ENCODE measurements at regions not wholly inside any gene's neighbourhood (a gene's known extent, or its start where the extent isn't known, plus 50 kb on each side); places are given as distances from the start of the nearest gene placed in this dataset.

DNA sequence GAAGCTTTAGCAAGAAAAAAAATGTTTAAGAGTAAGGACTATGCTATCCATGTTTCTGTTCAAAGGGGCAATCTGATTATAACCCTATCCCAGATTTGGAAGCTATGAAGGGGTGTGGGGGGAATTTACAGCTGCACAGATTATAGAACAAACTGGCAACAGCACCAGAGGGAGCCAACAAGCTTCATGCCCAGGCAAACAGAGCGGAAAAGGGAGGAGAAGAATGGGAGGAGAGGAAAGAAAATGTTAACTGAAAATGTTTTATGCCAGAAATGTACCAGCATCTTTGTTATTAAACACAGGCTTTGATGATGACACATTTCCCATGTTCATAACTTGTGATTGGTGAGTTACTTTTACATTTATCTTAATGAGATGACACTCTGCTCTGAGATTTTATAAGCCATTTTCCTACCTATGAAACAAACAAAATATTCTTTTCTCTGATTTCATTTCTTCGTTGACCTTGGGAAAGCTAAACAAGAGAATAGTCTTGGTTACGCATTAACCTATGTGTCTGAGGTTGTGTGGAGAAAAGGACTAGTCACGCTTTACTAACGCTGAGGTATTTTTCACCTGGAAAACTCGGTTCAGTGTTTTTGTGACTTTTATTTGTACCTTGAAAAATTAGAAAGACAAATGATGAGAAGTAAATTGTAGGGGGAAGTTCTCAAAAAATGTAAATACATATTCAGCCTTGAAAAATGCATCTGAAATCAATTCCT is 235.8 kb upstream of the MIR17HG start:
- in situ Hi-C loops (cut with HindIII; ENCODE audit: low sequenced_read_pairs), result no loop called here

DNA sequence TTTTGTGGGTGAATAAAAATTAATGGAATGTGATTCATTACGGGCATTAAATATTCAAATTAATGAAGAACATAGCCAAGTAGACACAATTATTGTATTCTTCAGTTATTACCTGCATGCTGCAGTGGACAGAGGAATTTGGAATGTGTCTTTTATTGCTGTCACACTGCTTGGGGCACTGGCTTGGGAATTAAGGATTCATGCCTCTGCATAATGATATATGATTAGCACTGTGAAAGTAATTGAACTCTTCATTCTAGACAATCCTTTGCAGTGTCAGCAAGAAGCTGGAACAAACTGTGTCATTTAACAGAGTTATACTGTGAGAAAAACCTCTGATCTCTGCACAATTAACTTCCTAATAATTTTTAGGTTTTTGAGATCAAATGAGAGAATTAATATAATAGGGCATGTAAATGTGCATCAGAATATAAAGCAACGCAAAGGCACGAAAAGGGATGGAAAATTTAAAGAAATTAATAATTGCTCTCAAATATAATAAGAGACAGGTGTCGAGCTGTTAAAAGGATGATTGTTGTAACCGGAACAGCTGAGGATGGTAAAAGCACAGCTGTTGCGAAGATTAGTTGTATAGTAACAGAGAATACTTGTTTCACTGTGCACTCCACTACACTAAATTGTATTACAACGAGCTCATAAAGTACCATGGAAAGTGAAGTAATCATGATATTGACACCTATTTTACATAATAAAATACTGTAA is 235.1 kb upstream of the MIR17HG start:
- in situ Hi-C loops (cut with HindIII; ENCODE audit: low sequenced_read_pairs), result no loop called here

DNA sequence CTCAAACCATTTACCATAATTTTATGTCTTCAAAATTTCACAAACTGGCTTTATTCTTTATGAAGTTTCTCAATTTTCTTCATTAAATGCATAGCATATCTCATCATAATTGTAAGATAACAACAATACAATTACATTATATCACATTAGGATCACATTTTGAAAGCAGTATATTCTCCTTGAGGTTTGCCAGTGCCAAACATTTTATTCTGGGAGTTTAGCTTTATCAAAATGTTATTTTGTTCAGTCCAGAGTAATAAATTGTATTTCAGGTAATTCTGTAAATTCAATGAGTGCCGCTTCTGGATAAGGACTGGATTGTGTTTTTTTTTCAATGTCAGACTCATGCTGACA is 234.6 kb upstream of the MIR17HG start:
- in situ Hi-C loops (cut with HindIII; ENCODE audit: low sequenced_read_pairs), result no loop called here

DNA sequence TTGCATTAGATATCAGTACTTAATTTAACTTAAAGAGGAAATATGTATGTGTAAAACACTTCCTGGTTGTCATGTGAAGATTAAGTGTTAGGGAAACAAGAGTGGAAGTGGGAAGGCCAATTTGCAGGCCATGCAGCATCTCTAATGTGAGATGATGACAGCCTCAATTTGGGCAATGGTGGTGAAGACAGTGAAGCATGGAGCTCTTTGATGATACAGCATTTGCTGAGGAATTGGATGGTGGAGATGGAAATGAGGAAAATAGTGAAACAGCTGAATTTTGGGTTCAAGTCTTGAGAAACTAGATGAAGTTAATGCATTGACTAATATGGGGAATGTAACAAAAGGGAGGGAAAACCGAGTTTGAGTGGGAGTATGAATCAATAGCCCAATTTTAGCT is 231.7 kb upstream of the MIR17HG start:
- in situ Hi-C loops (cut with HindIII; ENCODE audit: low sequenced_read_pairs), result no loop called here

DNA sequence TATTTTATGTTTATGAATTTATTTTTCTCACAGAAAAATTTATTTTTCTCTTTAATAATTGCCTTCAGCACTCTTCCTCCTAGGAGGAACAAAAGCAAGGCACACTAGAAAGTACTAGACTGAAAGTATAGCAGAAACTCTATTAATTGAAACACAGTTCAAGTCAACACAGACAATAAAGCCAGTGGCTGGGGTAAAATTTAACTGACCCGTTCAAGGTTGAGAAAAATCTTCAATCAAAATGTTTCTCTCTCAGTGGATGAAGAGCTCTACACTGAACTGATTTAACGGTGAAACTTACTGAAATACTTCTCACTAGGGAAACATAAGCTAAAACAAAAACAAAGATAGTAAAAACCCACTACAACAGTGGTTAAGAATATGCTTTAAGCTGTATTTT is 230.1 kb upstream of the MIR17HG start:
- in situ Hi-C loops (cut with HindIII; ENCODE audit: low sequenced_read_pairs), result no loop called here

DNA sequence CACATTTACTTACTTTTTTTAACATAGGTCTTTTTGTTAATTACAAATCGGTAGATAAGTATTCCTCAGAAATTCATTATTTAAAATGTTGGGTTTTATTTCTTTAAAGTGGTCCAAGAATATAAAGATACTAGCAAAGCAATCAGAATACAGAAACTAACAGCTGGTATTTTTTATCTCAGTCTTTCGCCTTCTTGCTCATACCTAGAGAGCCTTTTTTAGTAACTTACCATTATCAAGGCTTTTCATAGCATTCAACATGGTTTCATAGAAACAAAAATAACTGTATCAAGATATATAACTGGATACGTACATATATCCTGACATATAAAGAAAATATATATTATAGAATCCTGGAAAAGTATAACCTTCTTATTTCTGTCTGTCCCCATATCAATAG is 227.8 kb upstream of the MIR17HG start:
- in situ Hi-C loops (cut with HindIII; ENCODE audit: low sequenced_read_pairs), result no loop called here

DNA sequence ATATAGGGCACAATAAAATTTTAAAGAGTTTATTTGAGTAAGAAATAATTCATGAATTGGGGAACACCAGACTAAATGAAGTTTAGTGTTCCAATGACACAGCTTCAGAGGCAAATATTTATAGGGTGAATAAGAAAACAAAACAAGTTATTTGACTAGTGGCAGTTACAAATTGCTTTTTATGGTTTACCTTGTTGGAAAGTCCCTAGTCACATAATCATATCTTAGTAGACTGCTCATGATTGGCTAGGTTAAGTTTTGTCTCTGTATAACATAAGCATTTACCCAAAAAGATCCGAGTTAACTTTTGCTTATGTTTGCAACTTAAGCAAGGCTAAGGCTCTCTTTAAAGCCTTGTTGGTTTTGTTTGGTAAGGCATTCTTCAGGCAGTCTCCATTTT is 224.7 kb upstream of the MIR17HG start:
- in situ Hi-C loops (cut with HindIII; ENCODE audit: low sequenced_read_pairs), result no loop called here

DNA sequence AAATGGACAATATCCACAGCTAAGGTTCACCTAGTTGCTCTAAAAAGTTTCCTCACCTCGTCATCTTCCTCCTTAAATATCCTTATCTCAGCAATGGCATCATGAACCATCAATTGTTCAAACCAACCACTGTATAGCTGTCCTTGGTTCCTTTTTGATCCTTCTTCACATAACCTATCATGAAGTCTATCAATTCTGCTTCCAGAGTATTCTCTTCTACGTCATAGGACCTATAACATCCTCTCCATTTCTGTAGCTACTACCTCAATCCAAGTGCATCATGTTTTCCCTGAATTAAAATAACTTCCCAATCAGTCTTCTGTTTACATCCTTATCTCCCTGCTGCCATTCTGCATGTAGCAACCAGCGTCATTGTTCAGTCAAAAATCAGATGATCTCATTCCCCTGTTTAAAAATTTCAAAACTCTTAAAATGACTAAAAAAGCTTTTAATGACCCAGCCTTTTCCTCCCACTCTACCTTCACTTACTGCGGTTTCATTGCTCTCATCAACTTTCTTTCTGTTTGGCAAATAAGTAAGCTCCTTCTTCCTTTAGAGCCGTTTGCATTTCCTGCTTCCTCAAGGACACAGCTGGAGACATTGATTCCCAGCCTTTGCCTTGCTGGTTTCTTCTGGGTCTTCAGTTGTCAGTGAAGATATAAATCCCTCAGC is 223.9 kb upstream of the MIR17HG start:
- in situ Hi-C loops (cut with HindIII; ENCODE audit: low sequenced_read_pairs), result no loop called here

DNA sequence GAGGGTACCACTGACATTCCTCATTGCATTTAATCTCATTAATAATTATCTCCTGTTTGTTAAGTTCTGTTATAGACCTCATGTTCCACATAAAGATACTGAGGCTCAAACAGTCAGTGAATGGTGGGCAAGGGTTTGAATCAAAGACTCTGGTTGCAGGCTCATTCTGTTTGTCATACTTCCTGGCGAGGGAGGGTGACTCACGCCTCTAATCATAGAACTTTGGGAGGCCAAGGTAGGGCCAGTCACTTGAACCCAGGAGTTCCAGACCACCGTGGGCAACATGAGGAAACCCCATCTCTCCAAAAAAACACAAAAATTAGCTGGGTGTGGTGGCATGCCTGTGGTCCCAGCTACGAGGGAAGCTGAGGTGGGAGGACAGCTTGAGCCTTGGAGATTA is 220.7 kb upstream of the MIR17HG start:
- in situ Hi-C loops (cut with HindIII; ENCODE audit: low sequenced_read_pairs), result no loop called here

DNA sequence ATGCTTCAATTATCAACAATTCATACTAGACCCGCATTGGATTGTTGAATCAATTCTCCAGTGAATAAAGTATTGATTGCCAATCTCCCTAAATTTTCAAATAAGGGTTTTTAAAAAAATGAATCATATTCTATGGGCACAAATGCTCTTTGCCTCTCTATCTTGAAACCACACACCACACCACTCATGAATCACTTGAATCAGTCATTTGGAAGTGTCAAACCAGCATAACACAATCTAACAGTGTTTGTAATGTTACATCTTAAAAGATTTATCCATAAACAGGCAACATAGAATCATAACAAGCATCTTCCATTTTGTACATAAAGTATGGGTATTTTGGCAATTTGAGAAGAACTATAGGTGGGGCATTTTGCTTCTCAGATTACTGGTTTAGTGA is 219.5 kb upstream of the MIR17HG start:
- in situ Hi-C loops (cut with HindIII; ENCODE audit: low sequenced_read_pairs), result no loop called here

DNA sequence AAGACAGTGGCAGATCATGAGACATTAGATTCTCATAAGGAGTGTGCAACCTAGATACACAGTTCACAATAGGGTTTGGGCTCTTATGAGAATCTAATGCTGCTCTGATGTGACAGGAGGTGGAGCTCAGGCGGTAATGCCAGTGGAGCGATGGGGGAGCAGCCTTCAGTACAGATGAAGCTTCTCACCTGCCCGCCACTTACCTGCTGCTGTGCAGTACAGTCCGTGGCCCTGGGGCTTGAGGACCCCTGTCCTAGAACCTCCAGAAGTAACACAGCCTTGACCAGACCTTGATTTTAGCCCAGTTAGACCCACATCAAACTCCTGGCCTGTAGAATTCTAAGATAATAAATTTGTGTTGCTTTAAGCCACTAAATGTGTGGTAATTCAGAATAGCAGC is 215.1 kb upstream of the MIR17HG start:
- in situ Hi-C loops (cut with HindIII; ENCODE audit: low sequenced_read_pairs), result no loop called here

DNA sequence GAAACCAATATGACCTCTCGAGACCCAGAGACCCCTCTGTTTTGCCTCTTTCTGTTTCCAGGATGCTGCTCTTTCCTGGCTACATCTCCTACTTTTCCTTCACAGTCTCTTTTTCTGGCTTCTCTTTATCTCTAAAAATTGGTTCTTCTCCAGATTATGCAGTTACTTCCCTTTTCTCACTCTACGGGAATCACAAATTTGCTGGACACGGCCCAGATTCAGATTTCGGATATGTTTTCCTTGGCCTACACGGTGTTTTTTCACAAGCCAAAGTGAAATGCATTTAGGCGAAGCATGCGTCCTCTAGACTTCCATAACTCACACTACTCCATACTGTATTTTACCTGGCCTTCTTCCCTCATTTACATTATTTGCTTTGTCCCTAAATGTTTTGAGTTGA is 214.7 kb upstream of the MIR17HG start:
- in situ Hi-C loops (cut with HindIII; ENCODE audit: low sequenced_read_pairs), result no loop called here

DNA sequence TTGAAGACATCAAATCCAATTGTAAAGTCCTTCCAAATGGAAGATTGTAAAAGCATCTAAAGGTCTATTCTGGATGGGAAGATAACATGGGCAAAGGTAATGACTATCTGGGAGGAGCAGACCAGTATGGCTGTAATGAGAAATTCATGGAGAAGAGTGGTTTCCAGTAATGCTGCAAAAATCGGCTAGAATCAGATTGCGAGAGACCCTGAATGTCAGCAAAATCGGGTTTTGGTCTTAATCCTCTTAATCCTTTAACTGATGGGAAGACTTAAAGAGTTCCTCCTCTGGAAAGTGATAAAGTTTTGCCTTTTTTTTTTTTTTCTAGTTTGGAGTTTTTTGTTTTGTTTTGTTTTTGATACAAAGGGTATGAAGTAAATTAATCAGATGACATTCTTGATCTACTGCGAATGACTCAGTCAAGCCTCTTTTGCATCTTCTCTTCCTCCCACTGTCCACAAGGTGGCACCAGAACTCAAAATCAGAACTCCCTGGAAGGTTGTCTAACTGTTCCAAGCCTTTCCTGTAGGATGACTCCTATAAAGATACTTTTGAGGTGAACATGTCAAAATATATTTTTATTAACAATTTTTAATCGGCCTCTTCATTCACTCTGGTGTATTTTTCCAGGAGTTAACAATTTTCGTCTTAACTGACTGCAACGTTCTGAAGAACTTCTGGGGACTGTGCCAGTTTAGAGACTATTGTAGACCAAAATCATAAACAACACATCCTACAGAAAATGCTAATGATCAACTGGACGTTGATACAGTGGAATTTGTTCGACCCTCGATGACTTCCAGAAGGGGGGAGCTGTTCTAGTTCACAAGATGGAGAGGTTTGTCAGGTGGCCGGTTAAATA is 213.3 kb upstream of the MIR17HG start:
- in situ Hi-C loops (cut with HindIII; ENCODE audit: low sequenced_read_pairs), result no loop called here

DNA sequence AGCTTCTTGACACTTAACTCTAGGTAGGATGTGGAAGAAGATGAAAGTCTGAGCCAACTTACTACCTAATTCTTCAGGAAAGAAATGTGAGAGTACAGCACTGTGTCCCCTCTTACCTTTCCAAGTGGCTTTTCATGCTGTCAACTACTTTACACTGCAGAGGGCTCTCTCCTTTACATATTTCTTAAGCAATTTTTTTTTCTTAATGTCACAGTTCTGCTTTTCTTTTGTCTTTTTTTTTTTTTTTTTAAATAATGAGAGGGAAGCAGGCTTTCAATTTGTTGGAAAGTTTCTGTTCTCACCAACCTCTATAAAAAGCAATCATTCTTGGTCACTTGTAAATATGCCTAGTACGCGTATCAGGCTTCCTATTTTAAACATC is 212.7 kb upstream of the MIR17HG start:
- in situ Hi-C loops (cut with HindIII; ENCODE audit: low sequenced_read_pairs), result no loop called here

DNA sequence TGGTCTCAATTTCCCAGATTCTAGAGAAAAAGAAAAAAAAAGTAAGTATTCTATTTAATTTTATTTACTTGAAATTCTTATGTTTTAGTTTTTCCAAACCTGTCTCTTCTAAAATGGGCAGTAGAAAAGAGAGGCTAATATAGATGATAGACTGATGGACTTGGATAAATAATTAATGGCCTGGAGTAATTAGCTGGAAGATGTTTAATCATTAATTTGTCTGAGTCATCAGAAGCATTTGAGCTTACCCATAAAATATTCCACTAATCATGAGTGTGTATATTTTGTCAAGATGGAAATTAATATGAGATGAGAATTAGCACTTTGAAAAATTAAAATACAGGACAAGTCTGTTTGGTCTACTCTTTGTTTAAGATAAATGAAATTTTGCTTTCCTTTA is 212.1 kb upstream of the MIR17HG start:
- in situ Hi-C loops (cut with HindIII; ENCODE audit: low sequenced_read_pairs), result no loop called here

DNA sequence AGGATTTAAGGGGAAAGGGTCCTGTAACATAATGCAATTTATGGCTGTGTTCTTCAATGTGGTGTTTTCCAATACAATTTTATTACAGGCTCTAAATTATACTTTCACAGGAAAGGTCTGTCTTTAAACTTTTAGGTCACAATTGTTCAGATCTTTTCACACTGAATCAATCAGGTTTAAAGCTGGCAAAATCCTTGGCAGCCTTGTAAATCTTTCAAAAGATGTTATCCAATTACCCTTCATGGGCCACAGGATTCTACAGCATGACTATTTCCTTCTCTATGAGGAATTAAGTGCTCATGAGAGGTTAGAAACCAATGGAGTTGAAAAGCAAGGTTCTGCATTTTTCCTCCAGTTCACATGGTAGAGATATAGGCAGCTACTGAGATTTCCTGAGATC is 211.5 kb upstream of the MIR17HG start:
- in situ Hi-C loops (cut with HindIII; ENCODE audit: low sequenced_read_pairs), result no loop called here

DNA sequence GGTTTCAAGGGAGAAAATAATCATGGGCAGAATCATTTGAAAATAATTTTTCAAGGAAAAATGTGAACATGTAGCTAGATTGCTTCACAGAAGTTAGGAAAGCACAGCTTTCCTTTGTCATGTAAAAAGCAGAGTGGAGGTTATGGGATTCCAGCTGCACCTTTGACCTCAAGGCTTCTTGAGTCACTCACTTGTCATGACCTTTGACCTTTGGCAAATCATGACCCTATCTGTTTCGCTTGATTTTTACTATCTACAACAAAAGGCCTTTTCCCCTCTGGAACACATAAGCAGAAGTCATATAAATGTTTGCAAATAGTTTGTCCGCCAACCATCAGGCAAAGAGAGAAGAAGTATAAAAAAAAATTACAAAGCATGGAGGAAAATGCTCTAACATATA is 210.7 kb upstream of the MIR17HG start:
- in situ Hi-C loops (cut with HindIII; ENCODE audit: low sequenced_read_pairs), result no loop called here

DNA sequence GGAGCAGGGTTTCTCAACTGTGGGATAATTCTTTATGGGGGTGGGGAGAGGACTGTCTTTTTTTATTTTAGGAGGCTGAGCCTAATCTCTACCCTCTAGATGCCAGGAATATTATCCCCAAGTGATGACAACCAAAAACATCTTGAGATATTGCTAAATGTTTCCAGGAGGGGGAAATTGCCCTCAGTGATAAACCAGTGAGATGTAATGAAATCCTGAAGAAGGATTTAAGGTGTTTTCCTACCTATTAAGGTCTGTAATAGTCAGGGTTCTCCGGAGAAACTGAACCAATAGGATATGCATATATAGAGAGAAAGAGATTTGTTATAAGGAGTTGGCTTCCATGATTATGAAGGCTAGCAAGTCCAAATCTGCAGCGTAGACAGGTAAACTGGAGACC is 208.3 kb upstream of the MIR17HG start:
- in situ Hi-C loops (cut with HindIII; ENCODE audit: low sequenced_read_pairs), result no loop called here

DNA sequence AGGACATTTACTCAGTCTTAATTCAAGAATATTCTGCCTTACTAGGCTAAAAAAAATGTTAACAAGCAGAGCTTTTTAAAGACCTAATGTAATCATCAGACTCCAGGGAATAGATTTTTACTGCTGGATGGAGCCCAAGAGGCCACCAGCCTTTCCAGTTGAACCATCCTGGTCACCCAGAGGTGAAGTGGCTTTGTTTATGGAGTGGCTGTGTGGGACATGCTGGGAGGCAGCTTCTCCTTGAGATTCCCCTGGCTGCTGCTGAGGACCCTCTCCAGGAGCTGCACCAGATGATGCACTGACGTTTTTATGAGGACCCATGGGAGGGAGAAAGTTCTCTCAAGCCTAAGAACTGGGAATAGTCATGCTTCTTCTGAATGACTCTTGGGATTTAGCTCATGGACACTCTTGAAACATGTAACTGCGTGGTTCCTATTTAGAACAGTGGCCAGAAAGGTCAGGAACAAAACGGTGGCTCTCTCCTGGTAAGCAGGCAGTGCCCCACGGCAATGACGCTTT is 205.9 kb upstream of the MIR17HG start:
- in situ Hi-C loops (cut with HindIII; ENCODE audit: low sequenced_read_pairs), result no loop called here

DNA sequence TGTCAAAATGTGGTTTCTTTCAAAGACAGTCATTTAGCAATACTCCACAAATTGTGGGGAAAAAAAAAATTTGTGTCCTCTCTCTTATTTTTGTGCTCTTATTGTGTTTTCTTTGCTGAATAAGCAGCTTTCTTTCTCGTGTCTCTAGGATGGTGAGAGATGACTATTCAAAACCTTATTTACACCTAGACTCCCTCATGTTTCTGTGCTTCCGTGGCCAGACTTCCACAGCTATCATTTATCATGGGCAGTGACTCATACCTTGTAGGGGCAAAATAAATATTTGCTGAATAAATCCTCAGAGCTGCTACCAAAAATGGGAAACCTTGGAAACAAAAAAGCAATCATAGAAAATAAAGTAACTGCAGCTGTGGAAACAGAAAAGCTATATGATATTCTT is 204.9 kb upstream of the MIR17HG start:
- in situ Hi-C loops (cut with HindIII; ENCODE audit: low sequenced_read_pairs), result no loop called here

DNA sequence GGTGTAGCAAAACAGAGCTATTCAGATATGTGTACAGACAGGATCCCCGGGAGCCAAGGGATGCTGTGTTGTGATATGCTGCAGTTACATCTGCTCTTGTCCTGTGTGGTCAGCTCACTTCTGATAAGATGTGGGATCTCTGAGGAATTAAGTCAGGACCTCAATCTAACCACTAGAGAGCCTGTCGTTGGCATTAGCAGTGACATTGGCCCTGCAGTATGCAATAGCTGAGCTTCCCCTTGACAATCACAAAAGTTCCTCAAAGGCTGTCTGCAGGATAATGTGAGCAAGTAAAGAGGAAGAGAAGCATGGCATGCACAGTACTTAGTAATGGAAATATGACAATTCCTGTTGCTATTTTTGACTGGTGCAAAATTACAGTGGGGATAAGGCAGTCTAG is 203.4 kb upstream of the MIR17HG start:
- in situ Hi-C loops (cut with HindIII; ENCODE audit: low sequenced_read_pairs), result no loop called here
